DOHH2 (cell line): ENCODE measurements at regions not wholly inside any gene's neighbourhood (a gene's known extent, or its start where the extent isn't known, plus 50 kb on each side); places are given as distances from the start of the nearest gene placed in this dataset.

Experiments used
- H3F3A ChIP-seq: fragments of 200-600 bp; sonication (generic), shearing (Covaris generic); 2 replicates; pipeline ENCODE4 v1.6.0; 2016; ENCODE audit warnings: antibody characterized with exemption, mild to moderate bottlenecking; ENCODE audit not compliant: control insufficient read depth, insufficient read depth
- H3K27ac ChIP-seq: fragments of 200-600 bp; sonication (generic); 2 replicates; pipeline ENCODE4 v1.5.1; 2014; ENCODE audit warnings: low read depth, mild to moderate bottlenecking, low read length, moderate library complexity
- H3K27me3 ChIP-seq: fragments of 200-600 bp; sonication (generic); 2 replicates; pipeline ENCODE4 v1.6.1; 2014; ENCODE audit warnings: mild to moderate bottlenecking, low read length, mixed read lengths; ENCODE audit not compliant: control insufficient read depth
- H3K36me3 ChIP-seq: fragments of 200-600 bp; sonication (generic); 2 replicates; pipeline ENCODE4 v1.6.1; 2014; ENCODE audit warnings: mild to moderate bottlenecking, low read length, moderate library complexity, mixed read lengths; ENCODE audit not compliant: control insufficient read depth
- H3K4me1 ChIP-seq: fragments of 200-600 bp; sonication (generic); 2 replicates; pipeline ENCODE4 v1.6.1; 2014; ENCODE audit warnings: mild to moderate bottlenecking, low read length, mixed read lengths; ENCODE audit not compliant: control insufficient read depth
- H3K4me2 ChIP-seq: fragments of 200-600 bp; sonication (generic); 2 replicates; pipeline ENCODE4 v1.6.0; 2014; ENCODE audit warnings: mild to moderate bottlenecking, low read length, moderate library complexity
- H3K4me3 ChIP-seq: fragments of 200-600 bp; sonication (generic); 2 replicates; pipeline ENCODE4 v1.5.1; 2014; ENCODE audit warnings: mild to moderate bottlenecking, low read length, mixed read lengths
- H3K79me2 ChIP-seq: fragments of 200-600 bp; sonication (generic); 2 replicates; pipeline ENCODE4 v1.6.1; 2014; ENCODE audit warnings: mild to moderate bottlenecking, low read length, mixed read lengths; ENCODE audit not compliant: control insufficient read depth
- H3K9me2 ChIP-seq: fragments of 200-600 bp; sonication (generic); replicated peaks from 2 replicates; pipeline ENCODE4 v1.6.1; 2014; ENCODE audit warnings: mild to moderate bottlenecking, low read length, mixed read lengths; ENCODE audit not compliant: control insufficient read depth
- H3K9me3 ChIP-seq: fragments of 200-600 bp; sonication (generic); 2 replicates; pipeline ENCODE4 v1.6.1; 2014; ENCODE audit warnings: antibody characterized with exemption, low read length, mixed read lengths; ENCODE audit not compliant: control insufficient read depth, insufficient read depth
- H4K20me1 ChIP-seq: fragments of 200-600 bp; sonication (generic); 2 replicates; pipeline ENCODE4 v1.6.0; 2014; ENCODE audit warnings: low read depth, mild to moderate bottlenecking, antibody characterized with exemption, low read length, moderate library complexity; ENCODE audit not compliant: control insufficient read depth, insufficient read depth
- EZH2phosphoT487 ChIP-seq: fragments of 200-600 bp; sonication (generic); IDR thresholded peaks from 2 replicates; pipeline ENCODE4 v1.6.1; 2017; ENCODE audit warnings: borderline replicate concordance, mild to moderate bottlenecking, antibody characterized with exemption, low read length, moderate library complexity, mixed read lengths
- TF ChIP-seq, protein P1 (sequence below): fragments of 200-600 bp; sonication (generic); IDR thresholded peaks from one replicate; pipeline ENCODE4 v1.5.1; 2014; ENCODE audit warnings: antibody characterized with exemption, mild to moderate bottlenecking, low read depth, low read length; ENCODE audit not compliant: poor library complexity, severe bottlenecking

DNA sequence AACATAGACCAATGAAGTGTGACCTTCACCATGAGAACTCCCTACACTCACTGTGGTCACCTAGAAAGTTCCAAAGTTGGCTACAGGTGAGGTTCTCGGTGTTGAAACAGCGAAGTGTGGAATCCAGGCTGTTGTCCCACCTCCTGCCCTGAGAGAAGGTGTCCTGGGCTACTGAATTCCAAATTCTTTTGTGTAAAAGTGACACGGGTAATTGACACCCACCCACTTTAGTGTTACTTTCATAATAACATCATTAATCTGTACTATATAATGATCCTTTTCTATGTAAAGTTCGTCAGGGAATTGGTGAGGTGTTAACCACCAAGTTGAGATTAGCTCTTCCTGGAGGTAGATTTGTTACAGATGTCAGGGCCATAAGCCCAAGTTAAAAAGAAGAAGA is 690.7 kb downstream of the RWDD3 start:
- Histone ChIP-seq H3K79me2 (no peaks in the 10 kb centered on the region), H3F3A (no peaks in the 10 kb centered on the region), H3K27ac (no peak overlapping the region), H3K27me3 (no peaks in the 10 kb centered on the region), H3K4me2 (no peak overlapping the region), H3K4me1 (no peaks in the 10 kb centered on the region), H3K4me3 (no peak overlapping the region), H3K36me3 (no peaks in the 10 kb centered on the region), H4K20me1 (no peaks in the 10 kb centered on the region), H3K9me3 (no peaks in the 10 kb centered on the region), H3K9me2 (no peaks in the 10 kb centered on the region)
- TF ChIP-seq, protein P1, sequence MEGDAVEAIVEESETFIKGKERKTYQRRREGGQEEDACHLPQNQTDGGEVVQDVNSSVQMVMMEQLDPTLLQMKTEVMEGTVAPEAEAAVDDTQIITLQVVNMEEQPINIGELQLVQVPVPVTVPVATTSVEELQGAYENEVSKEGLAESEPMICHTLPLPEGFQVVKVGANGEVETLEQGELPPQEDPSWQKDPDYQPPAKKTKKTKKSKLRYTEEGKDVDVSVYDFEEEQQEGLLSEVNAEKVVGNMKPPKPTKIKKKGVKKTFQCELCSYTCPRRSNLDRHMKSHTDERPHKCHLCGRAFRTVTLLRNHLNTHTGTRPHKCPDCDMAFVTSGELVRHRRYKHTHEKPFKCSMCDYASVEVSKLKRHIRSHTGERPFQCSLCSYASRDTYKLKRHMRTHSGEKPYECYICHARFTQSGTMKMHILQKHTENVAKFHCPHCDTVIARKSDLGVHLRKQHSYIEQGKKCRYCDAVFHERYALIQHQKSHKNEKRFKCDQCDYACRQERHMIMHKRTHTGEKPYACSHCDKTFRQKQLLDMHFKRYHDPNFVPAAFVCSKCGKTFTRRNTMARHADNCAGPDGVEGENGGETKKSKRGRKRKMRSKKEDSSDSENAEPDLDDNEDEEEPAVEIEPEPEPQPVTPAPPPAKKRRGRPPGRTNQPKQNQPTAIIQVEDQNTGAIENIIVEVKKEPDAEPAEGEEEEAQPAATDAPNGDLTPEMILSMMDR = no peak
- TF ChIP-seq EZH2phosphoT487 = no peak

DNA sequence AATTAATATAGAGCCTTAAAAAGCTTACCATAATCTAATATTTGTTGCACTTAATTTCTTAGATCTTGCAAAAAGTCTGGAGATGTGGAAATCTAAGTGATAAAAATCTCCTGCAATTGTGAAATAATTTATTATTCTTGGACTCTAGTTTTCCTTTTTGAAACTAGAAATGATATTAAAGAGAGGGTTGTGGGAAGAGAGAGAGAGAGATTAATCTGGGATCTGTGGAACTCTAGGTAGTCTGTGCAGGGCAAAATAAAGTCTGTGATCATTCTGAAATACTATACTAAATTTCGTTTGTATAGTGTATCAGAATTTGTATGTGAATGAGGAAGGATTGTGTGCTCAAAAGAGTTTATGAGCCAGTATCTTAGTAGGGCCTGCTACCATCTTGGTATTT is 692.3 kb downstream of the RWDD3 start:
- no peaks in the 10 kb centered on the region for H3K9me3 ChIP-seq
- no peak overlapping the region for H3K4me3 ChIP-seq
- H3K27me3 ChIP-seq = no peaks in the 10 kb centered on the region
- no peak for TF ChIP-seq EZH2phosphoT487
- TF ChIP-seq, protein P1 = no peak
- no peaks in the 10 kb centered on the region for H3K4me1 ChIP-seq
- H3F3A ChIP-seq = no peaks in the 10 kb centered on the region
- no peak overlapping the region for H3K27ac ChIP-seq
- no peak overlapping the region for H3K4me2 ChIP-seq
- no peaks in the 10 kb centered on the region for H4K20me1 ChIP-seq
- no peaks in the 10 kb centered on the region for H3K36me3 ChIP-seq
- no peaks in the 10 kb centered on the region for H3K79me2 ChIP-seq
- no peaks in the 10 kb centered on the region for H3K9me2 ChIP-seq

DNA sequence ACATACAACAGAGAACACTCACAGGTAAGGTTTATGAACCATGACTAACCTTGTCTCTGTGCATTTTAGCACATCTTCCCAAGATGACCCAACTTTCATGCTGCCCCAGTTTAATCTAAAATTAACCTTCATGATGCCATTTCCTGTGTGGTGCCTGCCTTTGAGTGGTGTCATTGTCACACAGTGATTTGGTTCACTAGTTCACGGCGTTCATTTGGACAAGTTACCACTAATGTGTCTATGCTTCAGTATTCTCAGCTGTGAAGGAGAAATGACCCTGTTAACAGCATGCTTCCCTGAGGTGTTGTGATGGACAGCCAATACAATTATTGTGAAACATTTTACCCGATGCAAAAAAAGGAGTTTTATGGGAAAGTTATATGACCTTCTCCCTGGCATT is 693.1 kb downstream of the RWDD3 start:
- Histone ChIP-seq H4K20me1 (no peaks in the 10 kb centered on the region), H3K36me3 (no peaks in the 10 kb centered on the region), H3K27ac (no peak overlapping the region), H3K79me2 (no peaks in the 10 kb centered on the region), H3K4me3 (no peak overlapping the region), H3K27me3 (no peaks in the 10 kb centered on the region), H3K4me1 (no peaks in the 10 kb centered on the region), H3F3A (no peaks in the 10 kb centered on the region), H3K9me2 (no peaks in the 10 kb centered on the region), H3K9me3 (no peaks in the 10 kb centered on the region), H3K4me2 (no peak overlapping the region)
- no peak for TF ChIP-seq EZH2phosphoT487
- TF ChIP-seq, protein P1 = no peak

DNA sequence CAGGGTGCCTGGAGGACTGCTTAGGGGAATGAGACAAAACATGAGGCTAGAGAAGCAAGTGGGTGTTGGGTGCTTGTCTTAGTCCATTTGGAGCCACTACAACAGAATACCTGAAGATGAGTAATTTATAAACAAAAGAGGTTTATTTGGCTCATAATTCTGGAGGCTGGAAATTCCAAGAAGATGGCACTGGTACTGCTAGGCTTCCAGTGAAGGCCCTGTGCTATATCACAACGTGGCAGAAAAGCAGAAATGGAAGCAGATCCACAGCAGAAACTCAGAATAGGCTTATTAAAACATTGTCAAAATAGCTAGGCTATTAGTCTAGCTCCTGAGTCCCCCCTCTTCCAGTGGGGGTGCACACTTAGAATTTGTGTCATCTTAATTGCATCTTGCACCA is 701.7 kb downstream of the RWDD3 start:
- Histone ChIP-seq H3K36me3 (no peaks in the 10 kb centered on the region), H3K79me2 (no peaks in the 10 kb centered on the region), H3K27ac (no peak overlapping the region), H3K9me3 (no peaks in the 10 kb centered on the region), H3F3A (no peaks in the 10 kb centered on the region), H3K27me3 (no peaks in the 10 kb centered on the region), H3K9me2 (no peaks in the 10 kb centered on the region), H3K4me2 (no peak overlapping the region), H4K20me1 (no peaks in the 10 kb centered on the region), H3K4me1 (no peaks in the 10 kb centered on the region), H3K4me3 (no peak overlapping the region)
- TF ChIP-seq, protein P1 = no peak
- TF ChIP-seq EZH2phosphoT487 = no peak
